ENCODE measurements at regions not wholly inside any gene's neighbourhood (a gene's known extent, or its start where the extent isn't known, plus 50 kb on each side); places are given as distances from the start of the nearest gene placed in this dataset.
"Not testable (repeated sequence)": the region's sequence is repeated elsewhere in the genome, so short reads cannot be mapped to it uniquely, and the experiment has no call there.

GRCh38 chr13:24618011-24618955 is 61.9 kb upstream of the ATP12A start:
- no peak for FAIRE-seq

DNA sequence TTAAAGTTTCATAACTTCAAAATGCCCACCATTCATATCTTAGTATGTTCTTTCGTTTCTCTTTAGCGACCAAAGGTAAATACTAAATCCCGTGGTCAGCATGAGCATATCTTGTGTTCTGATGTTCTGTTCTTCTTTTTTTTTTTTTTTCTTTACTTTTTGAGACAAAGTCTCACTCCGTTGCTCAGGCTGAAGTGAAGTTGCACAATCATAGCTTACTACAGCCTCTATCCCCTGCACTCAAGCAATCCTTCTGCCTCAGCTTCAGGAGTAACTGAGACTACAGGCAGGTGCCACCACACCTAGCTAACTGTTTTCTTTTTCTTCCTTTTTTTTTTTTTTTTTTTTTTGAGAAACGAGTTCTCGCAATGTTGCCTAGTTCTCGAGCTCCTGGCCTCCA is 60.9 kb upstream of the ATP12A start:
- FAIRE-seq: no peak

DNA sequence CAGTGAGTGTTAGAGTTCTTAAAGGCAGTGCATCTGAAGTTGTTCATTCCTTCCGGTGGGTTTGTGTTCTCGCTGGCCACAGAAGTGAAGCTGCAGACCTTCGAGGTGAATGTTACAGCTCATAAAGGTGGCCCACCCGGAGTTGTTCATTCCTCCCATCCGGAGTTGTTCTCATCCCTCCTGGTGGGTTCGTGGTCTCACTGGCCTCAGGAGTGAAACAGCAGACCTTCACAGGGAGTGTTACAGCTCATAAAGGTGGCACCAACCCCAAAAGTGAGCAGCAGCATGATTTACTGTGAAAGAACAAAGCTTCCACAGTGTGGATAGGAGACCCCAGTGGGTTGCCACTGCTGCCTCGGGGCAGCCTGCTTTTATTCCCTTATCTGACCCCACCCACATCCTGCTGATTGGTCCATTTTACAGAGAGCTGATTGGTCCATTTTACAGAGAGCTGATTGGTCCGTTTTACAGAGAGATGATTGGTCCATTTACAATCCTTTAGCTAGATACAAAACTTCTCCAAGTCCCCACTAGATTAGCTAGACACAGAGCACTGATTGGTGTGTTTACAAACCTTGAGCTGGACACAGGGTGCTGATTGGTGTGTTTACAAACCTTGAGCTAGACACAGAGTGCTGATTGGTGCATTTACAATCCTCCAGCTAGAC is 57.6 kb upstream of the ATP12A start:
- FAIRE-seq: not testable (repeated sequence)

GRCh38 chr13:24623149-24623665 is 57.0 kb upstream of the ATP12A start:
- no peak for FAIRE-seq

DNA sequence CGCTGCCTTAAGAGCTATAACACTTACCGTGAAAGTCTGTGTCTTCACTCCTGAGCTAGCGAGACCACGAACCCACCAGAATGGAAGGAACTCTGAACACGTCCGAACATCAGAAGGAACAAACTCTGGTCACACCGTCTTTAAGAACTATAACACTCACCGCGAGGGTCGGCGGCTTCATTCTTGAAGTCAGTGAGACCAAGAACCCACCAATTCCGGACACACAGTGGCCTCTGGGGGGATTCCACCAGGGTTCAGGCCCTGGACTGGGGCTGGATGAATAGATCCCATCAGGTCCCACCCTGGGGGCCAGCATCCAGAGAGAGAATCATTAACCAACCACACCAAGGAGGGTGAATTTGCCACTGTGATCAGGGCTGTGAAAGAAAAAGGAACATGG is 55.8 kb upstream of the ATP12A start:
- FAIRE-seq: no peak

GRCh38 chr13:24624801-24625231 is 55.4 kb upstream of the ATP12A start:
- FAIRE-seq: no peak

DNA sequence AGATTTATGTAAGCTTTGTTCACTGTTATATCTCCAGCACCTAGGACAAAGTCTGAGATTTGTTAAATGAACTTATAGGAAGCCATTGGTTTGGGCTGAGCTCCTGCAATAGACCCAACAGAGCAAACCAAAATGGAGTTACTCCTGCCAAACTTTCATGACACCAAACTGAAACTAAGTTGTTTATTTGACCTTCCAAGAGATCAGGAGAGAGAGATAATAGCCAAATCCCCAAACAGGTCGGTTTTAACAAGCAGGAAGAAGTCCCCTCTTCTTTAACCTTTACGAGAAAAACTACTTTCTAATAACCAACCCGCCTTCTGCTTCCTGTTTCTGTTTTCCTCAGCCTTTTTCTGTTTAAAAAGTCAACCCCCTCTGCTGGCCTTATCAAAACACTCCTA is 54.9 kb upstream of the ATP12A start:
- FAIRE-seq: no peak

DNA sequence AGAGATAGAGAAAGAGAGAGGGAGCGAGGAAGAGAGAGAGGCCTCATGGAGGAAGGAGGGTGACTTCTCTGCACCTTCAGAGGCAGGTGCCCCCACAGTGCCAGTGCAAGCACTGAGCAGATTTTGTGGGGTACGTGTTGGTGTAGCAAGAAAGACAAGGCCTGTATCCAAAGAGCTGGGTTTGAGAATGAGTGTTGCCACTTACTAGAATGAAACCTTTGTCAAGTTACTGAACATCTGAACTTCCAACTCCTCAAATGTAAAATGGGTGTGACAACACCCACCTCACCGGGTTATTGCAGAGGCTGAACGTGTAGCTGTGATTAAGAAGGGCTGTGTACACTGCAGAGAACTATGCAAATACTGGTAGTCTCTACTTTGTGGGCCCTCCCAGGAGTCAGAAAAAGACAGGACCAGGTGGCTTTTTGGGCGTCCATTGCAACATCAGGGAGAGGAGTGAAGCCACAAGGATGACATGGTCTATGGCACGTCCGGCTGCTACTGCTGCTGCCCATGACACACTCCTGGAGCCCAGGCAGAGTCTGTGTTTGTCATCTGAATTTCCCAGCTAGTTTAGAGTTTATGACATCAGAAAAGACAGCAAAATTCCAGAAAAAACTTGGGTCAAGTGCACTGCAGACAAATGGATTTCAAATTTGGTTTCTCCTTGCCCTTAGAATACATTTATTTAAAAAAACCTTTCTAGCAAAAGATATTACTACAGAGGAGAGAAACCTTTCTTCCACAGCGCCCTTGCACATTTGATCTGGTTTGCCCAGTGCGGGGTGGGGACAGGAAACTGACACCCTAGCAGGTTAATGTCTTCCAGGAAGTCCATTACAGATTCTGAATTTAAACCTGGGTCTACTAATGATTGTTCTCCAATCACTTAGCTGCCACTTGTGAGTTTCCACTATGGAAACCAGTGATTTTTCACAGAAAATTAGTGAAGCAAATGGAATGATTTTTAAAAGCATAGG is 54.0 kb upstream of the ATP12A start:
- no peak for FAIRE-seq

DNA sequence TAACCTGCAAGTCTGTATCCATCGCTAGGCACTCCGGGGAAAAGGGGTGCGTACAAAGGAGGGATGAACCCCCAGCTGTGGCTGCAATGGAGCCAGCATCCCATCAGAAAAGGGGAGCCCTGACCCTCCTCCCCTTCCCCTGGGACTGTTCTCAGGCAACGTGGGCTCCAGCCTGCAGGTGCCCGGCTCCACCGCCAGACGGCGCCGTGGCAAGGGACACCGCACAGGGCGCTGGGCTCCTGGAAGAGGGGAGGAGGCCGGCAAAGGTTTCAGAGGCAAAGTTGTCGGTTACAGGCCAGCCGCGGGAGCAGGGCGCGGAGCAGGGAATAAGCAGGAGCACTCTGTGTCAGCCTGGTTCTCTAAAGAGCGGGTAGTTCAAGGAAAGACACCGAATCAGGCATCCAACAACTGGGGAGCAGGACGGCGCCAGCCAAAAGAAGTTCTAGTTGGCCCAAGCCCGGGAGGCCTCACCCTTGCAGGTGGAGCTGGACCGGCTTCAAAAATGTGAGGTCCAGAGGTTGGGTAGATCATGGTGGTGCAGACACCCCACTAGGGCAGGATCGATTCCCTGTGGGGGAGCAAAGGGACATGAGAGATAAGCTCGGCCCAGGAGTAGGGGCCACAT is 53.0 kb upstream of the ATP12A start:
- no peak for FAIRE-seq

- FAIRE-seq: no peak
These were observed 52.3 kb upstream of the ATP12A start for GRCh38 chr13:24627946-24628345.

GRCh38 chr13:24629320-24629719 is 50.9 kb upstream of the ATP12A start:
- FAIRE-seq: no peak

DNA sequence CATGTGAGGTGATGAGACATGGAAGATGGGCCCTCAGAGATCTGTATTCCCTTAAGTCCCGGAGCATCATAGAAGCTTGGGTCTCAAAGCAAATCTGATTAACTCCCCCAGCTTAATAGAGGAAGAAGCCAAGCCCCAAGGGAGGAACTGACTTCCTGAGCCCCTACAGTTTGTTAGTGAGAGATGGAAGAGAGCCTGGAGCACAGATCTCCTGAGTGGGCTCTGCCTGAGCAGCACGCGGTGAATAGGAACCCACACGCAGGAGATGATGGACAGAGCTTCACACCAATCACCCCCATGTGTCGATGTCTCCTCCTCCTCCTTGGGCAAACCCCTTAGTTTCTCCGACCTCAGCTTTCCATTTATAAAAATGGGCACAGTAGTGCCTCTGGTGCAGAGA is 50.1 kb upstream of the ATP12A start:
- FAIRE-seq: no peak
